Left hindlimb (tissue), 1 donor: ENCODE measurements at regions not wholly inside any gene's neighbourhood (a gene's known extent, or its start where the extent isn't known, plus 50 kb on each side); places are given as distances from the start of the nearest gene placed in this dataset.

ENCODE experiments used
- DNase-seq: peaks from one replicate; pipeline ENCODE4 v3.0.0-alpha.2; 2018

DNA sequence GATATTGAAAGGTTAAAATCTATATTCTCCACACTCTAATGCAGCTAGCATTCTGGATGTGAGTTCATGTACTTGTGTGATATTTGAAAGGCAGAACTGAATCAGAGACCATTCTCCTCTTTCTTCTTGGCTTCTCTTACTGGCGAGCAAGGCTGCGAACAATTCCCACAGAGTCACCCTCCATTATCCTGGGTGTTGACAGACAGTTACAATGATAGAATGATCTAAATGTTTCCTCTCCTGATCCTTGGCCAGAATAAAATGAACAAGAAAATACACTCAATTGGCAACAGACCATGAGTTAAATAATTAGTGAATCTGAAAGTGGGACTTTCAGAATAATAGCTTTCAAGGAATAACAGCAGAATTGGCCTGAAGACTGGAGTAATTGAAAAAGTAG lies 342.8 kb downstream of the RAPGEF2 start:
- DNase-seq = no peak

- DNase-seq = peak; percentile 60
Observed at GRCh38 chr4:159446266-159446976, 343.5 kb downstream of the RAPGEF2 start.

DNA sequence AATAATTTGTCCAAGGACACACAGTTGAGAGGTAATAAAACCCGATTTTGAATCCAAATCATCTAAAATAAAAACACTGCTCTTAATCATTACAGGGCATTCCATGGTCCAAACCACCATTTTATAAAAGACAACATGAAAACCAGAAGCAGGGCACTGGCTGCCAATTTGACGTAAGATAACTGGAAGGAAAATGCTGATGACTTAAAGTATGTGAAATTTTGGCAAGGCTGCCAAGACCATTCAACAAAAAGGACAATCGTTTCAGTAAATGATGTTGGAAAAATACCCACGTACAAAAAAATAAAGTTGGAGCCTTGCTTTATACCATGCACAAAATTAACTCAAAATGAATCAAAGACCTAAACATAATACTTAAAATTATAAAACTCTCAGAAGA lies 344.4 kb downstream of the RAPGEF2 start:
- DNase-seq = no peak

DNA sequence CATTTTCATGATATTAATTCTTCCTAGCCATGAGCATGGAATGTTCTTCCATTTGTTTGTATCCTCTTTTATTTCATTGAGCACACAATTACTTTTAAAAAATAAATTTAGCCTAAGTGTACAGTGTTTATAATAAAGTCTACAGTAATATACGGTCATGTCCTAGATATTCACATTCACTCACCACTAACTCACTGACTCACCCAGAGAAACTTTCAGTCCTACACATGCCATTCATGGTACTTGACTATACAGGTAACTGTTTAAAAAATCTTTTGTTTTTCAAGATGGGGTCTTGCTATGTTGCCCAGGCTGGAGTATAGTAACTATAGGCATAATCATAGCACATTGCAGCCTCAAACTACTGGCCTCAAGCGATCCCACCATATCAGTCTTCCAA lies 348.1 kb downstream of the RAPGEF2 start:
- DNase-seq = no peak

- DNase-seq = no peak
Observed at GRCh38 chr4:159455675-159456237, 352.9 kb downstream of the RAPGEF2 start.

- DNase-seq = no peak
Observed at GRCh38 chr4:159460371-159460770, 357.5 kb downstream of the RAPGEF2 start.

GRCh38 chr4:159463235-159463634 lies 360.4 kb downstream of the RAPGEF2 start:
- DNase-seq = no peak

GRCh38 chr4:159464302-159464701 lies 361.4 kb downstream of the RAPGEF2 start:
- no peak for DNase-seq

DNA sequence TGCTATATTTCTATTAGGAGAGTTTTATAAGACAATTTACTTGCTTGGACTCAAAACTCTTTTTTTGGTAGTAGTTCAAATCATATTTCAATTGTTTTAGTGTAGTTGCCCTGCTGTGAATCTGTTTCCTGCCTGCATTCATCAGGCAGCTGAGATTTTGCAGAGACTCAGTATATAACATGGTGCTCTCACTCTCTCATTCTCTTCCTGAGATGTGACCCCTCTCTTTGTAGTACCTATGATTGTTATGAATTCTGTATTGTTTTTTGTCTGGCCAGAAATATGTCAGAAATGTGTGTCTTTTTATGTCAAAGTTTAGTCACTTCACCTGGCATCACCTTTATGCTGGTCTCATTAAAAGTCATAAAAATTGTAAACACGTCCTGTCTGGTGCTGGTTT lies 374.0 kb downstream of the RAPGEF2 start:
- no peak for DNase-seq

DNA sequence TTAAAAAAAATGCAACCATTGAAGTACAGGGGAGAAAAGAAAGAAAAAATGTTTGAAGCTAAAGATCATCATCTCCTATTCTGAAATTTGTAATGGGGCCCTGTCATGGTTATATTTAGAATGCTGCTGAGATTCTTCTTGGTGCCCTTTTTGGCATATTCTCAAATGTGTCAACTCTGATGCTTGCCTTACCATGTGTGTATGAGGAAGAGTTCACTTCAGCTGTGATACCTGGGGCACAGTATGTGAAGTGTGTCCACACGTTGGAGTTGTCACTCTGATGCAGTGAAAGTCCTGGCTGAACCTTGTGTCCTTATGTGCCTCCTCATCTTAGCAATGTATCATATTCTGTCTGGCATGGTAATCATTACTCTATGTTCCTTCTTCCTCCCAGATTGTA lies 377.9 kb downstream of the RAPGEF2 start:
- no peak for DNase-seq

GRCh38 chr4:159481936-159482335 lies 379.1 kb downstream of the RAPGEF2 start:
- no peak for DNase-seq

DNA sequence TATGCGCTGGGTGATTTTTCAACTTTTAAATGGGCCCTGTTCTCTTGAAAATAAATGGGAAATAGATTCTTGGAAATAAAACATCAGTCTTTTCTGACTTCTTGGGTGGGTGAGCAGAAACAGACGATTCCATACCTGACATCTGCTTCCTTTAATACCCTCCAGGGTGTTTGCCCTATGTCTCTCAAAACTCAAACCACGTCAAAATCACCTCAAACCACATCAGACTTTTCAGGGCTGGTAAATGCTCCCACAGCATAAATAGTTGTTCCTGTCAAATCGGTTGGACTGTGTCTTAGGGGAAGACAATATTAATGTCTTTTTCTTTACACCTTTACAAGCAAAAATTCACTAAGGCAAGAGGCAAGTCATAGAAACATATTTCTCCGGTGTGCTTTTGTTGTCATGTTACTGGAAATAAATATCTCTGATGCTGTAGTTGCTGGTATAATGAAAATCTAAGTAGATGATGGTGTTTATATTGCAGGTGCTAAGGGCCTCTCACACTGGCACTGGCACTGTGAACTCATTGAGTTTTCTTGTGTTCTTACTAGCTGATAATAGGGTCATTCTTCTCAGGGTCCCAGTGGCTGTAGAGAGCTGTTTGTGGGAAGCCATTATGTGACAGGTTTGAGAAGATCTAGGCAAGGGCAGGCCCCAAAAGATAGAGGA lies 380.4 kb downstream of the RAPGEF2 start:
- no peak for DNase-seq

- no peak for DNase-seq
Observed at GRCh38 chr4:159483782-159484741, 381.2 kb downstream of the RAPGEF2 start.

DNA sequence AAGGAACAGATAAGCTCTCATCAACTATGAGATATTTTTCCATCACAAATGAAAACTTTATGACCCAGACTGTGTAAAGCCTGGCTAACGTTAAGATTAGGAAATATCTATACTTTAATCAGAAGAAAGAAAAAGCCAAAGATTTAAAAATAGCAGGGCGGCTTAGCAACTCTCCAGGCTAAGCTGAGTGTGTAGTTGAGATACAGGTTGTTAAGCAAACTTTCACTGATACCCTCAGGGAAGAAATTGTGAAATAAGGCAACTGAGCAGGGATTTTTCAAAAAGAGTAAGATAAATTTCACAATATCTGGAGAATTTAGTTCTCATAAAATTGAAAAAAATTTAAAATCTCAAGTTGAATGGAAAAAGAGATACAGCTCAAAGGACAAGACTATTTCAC lies 382.0 kb downstream of the RAPGEF2 start:
- DNase-seq = no peak

- peak; percentile 66 for DNase-seq
Observed at GRCh38 chr4:159487284-159487747, 384.4 kb downstream of the RAPGEF2 start.

- no peak for DNase-seq
Observed at GRCh38 chr4:159489646-159490045, 386.8 kb downstream of the RAPGEF2 start.

- DNase-seq = no peak
Observed at GRCh38 chr4:159495515-159496236, 392.8 kb downstream of the RAPGEF2 start.

- no peak for DNase-seq
Observed at GRCh38 chr4:159496248-159496647, 393.4 kb downstream of the RAPGEF2 start.

- no peak for DNase-seq
Observed at GRCh38 chr4:159497936-159498335, 395.1 kb downstream of the RAPGEF2 start.

- no peak for DNase-seq
Observed at GRCh38 chr4:159498446-159499115, 395.7 kb downstream of the RAPGEF2 start.

- no peak for DNase-seq
Observed at GRCh38 chr4:159500861-159501260, 398.0 kb downstream of the RAPGEF2 start.
